HFF-Myc (cell line): ENCODE measurements at regions not wholly inside any gene's neighbourhood (a gene's known extent, or its start where the extent isn't known, plus 50 kb on each side); places are given as distances from the start of the nearest gene placed in this dataset.

Source experiments
- DNase-seq: peaks from one replicate; pipeline ENCODE4 v3.0.0-alpha.2; 2011; ENCODE audit warnings: low read depth; ENCODE audit errors: extremely low read depth
- H3K4me3 ChIP-seq: replicated peaks from 2 replicates; pipeline ENCODE4 v1.5.1; 2011; ENCODE audit warnings: low read depth, mild to moderate bottlenecking, control low read depth, low read length
- CTCF ChIP-seq: IDR thresholded peaks from 2 replicates; pipeline ENCODE4 v1.5.1; 2012; ENCODE audit warnings: mild to moderate bottlenecking, low read depth, low read length, control low read depth; ENCODE audit errors: missing control alignments

DNA sequence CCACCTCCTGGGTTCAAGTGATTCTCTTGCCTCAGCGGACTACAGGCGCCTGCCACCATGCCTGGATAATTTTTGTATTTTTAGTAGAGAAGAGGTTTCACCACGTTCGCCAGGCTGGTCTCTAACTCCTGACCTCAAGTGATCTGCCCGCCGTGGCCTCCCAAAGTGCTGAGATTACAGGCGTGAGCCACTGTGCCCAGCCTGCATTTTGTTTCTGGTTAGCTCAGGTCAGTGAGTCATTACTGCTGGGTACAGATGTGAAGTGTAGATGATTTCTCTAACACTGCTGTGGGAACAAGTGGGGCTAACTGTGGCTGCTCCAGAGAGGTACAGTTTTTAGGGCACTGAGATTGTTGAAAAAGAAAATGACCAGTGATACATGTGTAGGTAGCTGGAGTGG lies 188.6 kb downstream of the PRL start:
- no peak for TF ChIP-seq CTCF
- H3K4me3 ChIP-seq: no peak overlapping the region
- DNase-seq: no peak

GRCh38 chr6:22110061-22110460 lies 186.8 kb downstream of the PRL start:
- no peak for DNase-seq
- H3K4me3 ChIP-seq: no peak overlapping the region
- no peak for TF ChIP-seq CTCF

DNA sequence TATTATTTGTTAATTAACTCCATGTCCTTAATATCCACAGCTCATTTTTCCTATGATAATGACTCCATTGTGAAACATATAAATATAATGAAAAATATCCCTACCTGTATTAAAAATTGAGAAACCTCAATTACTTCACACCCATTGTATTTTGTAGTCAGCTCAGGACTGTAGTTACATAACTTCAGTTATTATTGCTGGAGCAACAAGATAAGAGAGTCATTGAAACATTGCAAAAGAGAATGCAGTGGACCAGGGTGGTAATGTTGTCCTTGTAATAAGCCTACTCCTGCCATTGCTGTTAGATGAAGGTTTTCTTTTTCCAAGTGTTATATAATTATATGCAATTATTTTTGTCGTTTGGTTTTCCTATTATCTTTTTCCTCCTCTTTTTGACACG lies 184.4 kb downstream of the PRL start:
- DNase-seq: no peak
- no peak for TF ChIP-seq CTCF
- no peak overlapping the region for H3K4me3 ChIP-seq

- H3K4me3 ChIP-seq: no peak overlapping the region
- DNase-seq: peak; percentile 52
- no peak for TF ChIP-seq CTCF
These were observed 183.6 kb downstream of the PRL start for GRCh38 chr6:22113026-22113766.

DNA sequence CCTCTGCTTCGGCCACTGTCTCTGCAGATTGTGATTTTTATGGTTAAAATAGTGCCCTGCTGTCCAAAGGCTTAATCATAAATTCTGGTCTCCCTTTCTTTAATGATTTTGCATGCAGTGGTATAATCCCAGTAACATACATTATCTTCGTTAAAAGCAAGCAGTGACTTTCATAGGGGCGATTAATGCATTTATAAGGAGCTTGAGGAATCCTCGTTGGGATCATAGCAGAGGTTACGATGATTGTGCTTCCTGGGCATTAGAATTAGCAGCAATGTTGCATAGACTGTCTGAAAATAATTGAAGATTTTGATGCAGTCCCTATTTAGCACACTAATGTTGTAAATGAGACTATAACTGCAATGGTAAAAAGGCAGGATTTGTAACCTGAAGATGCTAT lies 181.3 kb downstream of the PRL start:
- TF ChIP-seq CTCF: no peak
- DNase-seq: no peak
- H3K4me3 ChIP-seq: no peak overlapping the region

- DNase-seq: no peak
- no peak for TF ChIP-seq CTCF
- no peak overlapping the region for H3K4me3 ChIP-seq
These were observed 179.2 kb downstream of the PRL start for GRCh38 chr6:22117631-22118030.

DNA sequence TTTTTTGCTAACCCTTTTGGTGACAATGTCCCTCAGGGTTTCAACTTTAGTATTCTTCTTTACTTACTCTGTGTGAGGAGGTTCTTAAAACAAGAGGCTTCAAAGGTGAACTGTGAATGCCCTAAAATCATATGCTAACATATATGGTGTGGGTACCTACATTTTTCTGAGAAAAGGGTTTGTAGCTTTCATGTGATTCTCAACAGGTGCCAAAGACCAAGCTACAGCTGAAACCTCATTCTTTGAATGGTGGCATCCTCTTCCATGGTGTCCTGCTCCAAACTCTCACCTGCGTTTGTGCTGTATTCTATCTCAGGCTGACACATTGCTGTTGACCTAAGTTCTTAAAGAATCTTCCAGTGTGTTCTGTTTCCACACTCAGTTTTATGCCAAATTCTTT lies 177.3 kb downstream of the PRL start:
- no peak for TF ChIP-seq CTCF
- H3K4me3 ChIP-seq: no peak overlapping the region
- DNase-seq: no peak
